HUES64 (cell line): ENCODE measurements at regions not wholly inside any gene's neighbourhood (a gene's known extent, or its start where the extent isn't known, plus 50 kb on each side); places are given as distances from the start of the nearest gene placed in this dataset.
"Not testable (repeated sequence)": the region's sequence is repeated elsewhere in the genome, so short reads cannot be mapped to it uniquely, and the experiment has no call there.

Experiments used
- H3K27ac ChIP-seq: 2 replicates; pipeline ENCODE4 v1.7.0; 2013; ENCODE audit warnings: low read depth, low read length, inconsistent platforms
- H3K27me3 ChIP-seq: 2 replicates; pipeline ENCODE4 v1.6.1; 2013; ENCODE audit warnings: mild to moderate bottlenecking, low read length; ENCODE audit not compliant: insufficient read depth
- H3K36me3 ChIP-seq: 2 replicates; pipeline ENCODE4 v1.6.1; 2013; ENCODE audit warnings: mild to moderate bottlenecking, low read length; ENCODE audit not compliant: insufficient read depth
- H3K4me1 ChIP-seq: 2 replicates; pipeline ENCODE4 v1.6.1; 2013; ENCODE audit warnings: mild to moderate bottlenecking, low read length, moderate library complexity; ENCODE audit not compliant: insufficient read depth
- H3K4me3 ChIP-seq: 2 replicates; pipeline ENCODE4 v1.5.1; 2013; ENCODE audit warnings: mild to moderate bottlenecking, low read length, moderate library complexity
- H3K9ac ChIP-seq: 2 replicates; pipeline ENCODE4 v1.6.1; 2013; ENCODE audit warnings: mild to moderate bottlenecking, low read depth, low read length
- H3K9me3 ChIP-seq: 2 replicates; pipeline ENCODE4 v1.6.1; 2013; ENCODE audit warnings: low read depth, low read length; ENCODE audit not compliant: insufficient read depth
- WGBS: fragments of 150-250, 120-280 bp; methylation state at CpG from one replicate; pipeline ENCODE4 v1.1.7; 2013; ENCODE audit warnings: missing lambda C conversion rate; 5-methylcytosine and 5-hydroxymethylcytosine counted together

DNA sequence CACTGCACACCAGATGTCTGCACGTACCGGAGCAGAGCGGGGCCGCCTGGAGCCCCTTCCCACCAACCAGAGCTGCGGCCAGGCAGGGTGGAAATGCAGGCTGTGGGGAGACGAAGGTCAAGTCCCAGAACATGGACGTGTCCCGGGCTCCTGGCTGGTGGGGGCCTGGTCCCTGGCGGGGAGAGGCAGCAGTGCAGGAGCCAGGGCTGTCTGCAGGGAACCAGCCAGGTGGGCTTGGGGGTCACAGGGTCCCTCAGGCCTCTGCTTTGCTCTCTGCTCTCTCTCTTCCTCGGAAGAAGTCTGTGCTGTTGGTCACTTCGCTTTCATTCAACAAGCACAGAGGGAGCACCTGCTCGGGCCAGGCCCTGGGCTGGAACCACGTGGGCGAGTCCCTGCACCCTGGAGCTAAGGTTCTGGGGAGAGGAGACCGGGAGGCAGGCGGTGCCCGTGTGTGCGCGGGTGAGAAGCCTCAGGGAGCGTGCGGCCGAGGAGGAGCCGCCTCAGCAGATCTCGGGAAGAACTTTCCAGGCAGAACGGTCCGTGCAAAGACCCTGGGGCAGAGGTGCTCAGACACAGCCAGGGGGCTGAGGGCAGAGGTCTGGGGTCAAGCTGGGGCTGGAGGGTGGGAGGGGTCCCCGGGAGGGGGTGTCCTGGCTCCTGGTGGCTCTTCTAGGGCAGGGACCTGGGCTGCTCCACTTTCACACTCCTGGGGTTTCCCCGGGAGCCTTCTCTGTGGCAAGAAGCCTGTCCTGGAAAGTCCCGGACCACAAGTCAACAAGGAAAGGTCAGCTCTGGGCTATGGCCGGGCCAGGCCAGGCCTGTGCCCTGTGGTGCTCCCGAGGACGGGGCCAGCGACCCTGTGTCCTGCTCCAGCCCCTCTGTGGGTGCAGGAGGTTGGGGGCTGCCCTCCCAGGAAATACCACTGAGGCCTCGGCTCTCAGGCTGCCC, 5431.0 kb upstream of the TPTE start:
- H3K27ac ChIP-seq, H3K9ac ChIP-seq, H3K27me3 ChIP-seq, H3K36me3 ChIP-seq, H3K4me1 ChIP-seq, H3K9me3 ChIP-seq, H3K4me3 ChIP-seq: not testable (repeated sequence)
- WGBS, result 95% methylated on average over 17 of the region's 34 CpGs

- H3K9me3 ChIP-seq, H3K27ac ChIP-seq, H3K4me1 ChIP-seq, H3K9ac ChIP-seq, H3K27me3 ChIP-seq, H3K36me3 ChIP-seq, H3K4me3 ChIP-seq: not testable (repeated sequence)
- WGBS, result no CpG with 5 or more reads among the region's 11 CpGs
Measured at GRCh38 chr21:5091274-5091673, 5430.1 kb upstream of the TPTE start.

- not testable (repeated sequence) for H3K4me3 ChIP-seq, H3K36me3 ChIP-seq, H3K27me3 ChIP-seq, H3K9ac ChIP-seq, H3K4me1 ChIP-seq, H3K27ac ChIP-seq, H3K9me3 ChIP-seq
- 100% methylated on average over 4 of the region's 15 CpGs for WGBS
Measured at GRCh38 chr21:5095628-5096027, 5425.8 kb upstream of the TPTE start.

GRCh38 chr21:5098010-5098743, 5423.2 kb upstream of the TPTE start:
- not testable (repeated sequence) for H3K4me1 ChIP-seq, H3K9me3 ChIP-seq, H3K9ac ChIP-seq, H3K4me3 ChIP-seq, H3K27me3 ChIP-seq, H3K27ac ChIP-seq, H3K36me3 ChIP-seq
- WGBS, result 88% methylated on average over 9 of the region's 25 CpGs

GRCh38 chr21:5100604-5101174, 5420.7 kb upstream of the TPTE start:
- H3K4me3 ChIP-seq, H3K27me3 ChIP-seq, H3K27ac ChIP-seq, H3K9ac ChIP-seq, H3K36me3 ChIP-seq, H3K4me1 ChIP-seq, H3K9me3 ChIP-seq: not testable (repeated sequence)
- WGBS, result no CpG with 5 or more reads among the region's 22 CpGs

DNA sequence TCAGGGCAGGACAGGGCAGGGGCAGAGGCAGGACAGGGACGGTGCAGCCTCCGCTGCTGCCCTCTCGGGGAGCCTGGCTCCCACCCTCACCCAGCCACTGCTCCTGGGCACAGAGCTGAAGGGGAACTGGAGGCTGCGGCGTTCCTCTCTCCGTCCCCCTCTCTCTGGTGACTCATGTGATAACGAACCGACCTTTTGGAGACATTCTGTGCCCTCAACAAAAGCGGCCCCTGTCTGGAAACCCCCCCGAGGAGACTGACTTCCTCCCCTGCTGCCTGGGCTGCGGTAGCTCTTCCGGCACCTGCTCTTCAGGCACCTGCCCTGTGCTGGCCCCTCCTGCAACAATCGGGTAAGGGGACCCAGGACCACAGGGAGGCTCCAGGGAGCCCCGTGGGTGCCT, 5419.6 kb upstream of the TPTE start:
- not testable (repeated sequence) for H3K27ac ChIP-seq, H3K4me1 ChIP-seq, H3K36me3 ChIP-seq, H3K4me3 ChIP-seq, H3K27me3 ChIP-seq, H3K9me3 ChIP-seq, H3K9ac ChIP-seq
- 60% methylated on average over 8 of the region's 14 CpGs for WGBS

DNA sequence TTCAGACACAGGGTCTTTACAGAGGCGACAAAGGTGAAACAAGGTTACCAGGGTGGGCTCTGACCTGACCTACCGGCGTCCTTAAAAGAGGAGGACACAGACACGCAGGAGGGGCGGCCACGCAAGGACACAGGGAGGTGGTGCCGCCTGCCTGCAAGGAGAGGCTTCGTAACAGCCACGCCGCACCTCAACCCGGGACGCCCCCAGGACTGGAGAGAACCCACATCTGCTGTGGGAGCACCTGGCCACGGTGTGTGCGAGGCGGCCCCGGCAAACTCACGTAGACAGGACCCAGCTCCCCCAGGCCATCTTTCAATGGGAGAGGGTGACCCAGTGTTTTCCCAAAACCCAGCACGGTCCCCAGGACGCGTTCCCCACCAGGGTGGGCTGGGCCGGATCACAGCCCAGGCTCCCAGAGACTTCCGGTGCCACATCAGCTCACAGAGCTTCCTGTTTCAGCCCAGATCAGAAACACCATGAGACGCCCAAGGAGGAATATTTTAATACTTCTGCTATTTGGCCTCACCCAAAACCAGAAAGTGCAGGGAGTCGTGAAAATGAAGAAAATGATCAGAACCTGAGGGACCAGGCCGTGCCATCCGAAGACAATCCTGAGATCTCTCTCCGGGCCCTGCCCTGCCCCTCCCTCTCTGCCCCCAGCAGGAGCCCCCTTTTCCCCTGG, 5417.4 kb upstream of the TPTE start:
- H3K27me3 ChIP-seq, H3K36me3 ChIP-seq, H3K9me3 ChIP-seq, H3K9ac ChIP-seq, H3K27ac ChIP-seq, H3K4me3 ChIP-seq, H3K4me1 ChIP-seq: not testable (repeated sequence)
- 86% methylated on average over 7 of the region's 27 CpGs for WGBS

DNA sequence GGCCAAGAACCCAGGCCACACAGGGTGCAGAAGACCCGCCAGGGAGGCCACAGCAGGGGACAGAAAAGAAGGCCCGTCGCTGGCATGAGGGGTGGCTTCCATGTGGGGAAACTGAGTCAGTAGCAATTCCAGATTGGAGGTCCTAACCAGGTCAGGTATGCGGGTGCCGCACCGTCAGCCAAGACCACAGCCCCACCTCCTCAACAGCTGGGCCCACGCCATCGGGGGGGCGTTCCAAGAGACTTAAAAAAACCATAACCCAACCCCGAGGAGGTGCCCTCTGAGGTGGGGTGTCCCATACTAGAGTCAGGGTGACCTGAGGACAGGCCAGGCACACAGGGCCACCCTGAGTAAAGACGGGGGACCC, 5416.8 kb upstream of the TPTE start:
- not testable (repeated sequence) for H3K4me1 ChIP-seq, H3K9me3 ChIP-seq, H3K27me3 ChIP-seq, H3K9ac ChIP-seq, H3K36me3 ChIP-seq, H3K27ac ChIP-seq, H3K4me3 ChIP-seq
- WGBS, result 100% methylated on average over 2 of the region's 11 CpGs

GRCh38 chr21:5105939-5106708, 5415.3 kb upstream of the TPTE start:
- H3K9ac ChIP-seq, H3K9me3 ChIP-seq, H3K4me3 ChIP-seq, H3K27ac ChIP-seq, H3K36me3 ChIP-seq, H3K4me1 ChIP-seq, H3K27me3 ChIP-seq: not testable (repeated sequence)
- 93% methylated on average over 11 of the region's 35 CpGs for WGBS

DNA sequence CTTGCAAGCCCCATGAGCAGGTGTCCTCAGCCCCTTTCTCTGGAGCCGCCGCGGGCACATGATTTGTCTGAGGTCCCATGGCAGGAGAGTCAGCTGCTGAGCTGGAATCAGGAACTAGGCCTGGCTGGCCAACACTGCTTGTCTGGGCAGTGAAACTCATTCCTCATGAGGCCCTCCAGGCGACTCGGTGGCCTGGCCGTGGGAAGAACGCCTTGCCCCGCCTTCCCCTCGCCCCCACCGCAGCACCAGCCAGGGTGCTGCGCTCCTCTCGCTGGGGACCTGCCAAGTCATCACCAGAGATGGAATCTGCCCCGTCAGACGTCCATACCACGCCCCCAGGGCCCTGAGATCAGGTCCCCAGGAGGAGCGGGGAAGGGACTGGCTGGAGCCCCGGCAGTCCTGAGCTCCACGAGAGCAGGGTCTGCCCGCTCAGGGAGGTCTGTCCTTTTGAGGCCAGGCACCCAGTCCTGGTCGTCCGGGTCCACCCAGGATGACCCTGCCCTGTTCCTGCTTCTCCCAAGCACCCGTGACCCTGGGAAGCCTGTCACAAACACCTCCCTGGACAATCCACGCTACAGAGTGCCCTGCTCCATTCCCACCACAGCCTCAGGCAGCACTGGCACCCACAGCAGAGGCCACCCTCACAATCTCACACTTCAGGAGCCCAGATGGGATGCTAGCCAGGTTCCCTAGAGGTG, 5414.5 kb upstream of the TPTE start:
- not testable (repeated sequence) for H3K36me3 ChIP-seq, H3K4me1 ChIP-seq, H3K27me3 ChIP-seq, H3K9ac ChIP-seq, H3K27ac ChIP-seq, H3K9me3 ChIP-seq, H3K4me3 ChIP-seq
- WGBS, result 89% methylated on average over 3 of the region's 23 CpGs
